ENCODE measurements at regions not wholly inside any gene's neighbourhood (a gene's known extent, or its start where the extent isn't known, plus 50 kb on each side); places are given as distances from the start of the nearest gene placed in this dataset.
A peak's percentile ranks its signal among the peaks of the same experiment; 100 is the strongest.

- Histone ChIP-seq H3K4me3 (replicated peaks in 1 of 3) (no peak overlapping the region), H3K27me3 (no peaks in the 10 kb centered on the region), H3K9me3 (no peaks in the 10 kb centered on the region), H3K4me1 (peaks cover 0 to 5% of the 10 kb centered on the region in 2 donors), H3K36me3 (no peaks in the 10 kb centered on the region), H3K27ac (no peak overlapping the region)
- peak; percentile 10 to 31 for DNase-seq
- 37 to 44% methylated on average over 5 of the region's 5 CpGs for WGBS, 2 donors
- TF ChIP-seq POLR2A (IDR thresholded peaks at IDR 0.05) (no peak), CTCF (IDR thresholded peaks at IDR 0.05) (no peak)
- intact Hi-C loops (cut with DNase I): no loop called here
These were observed 408.2 kb upstream of the CCDC196 start for GRCh38 chr14:66078006-66078405.

DNA sequence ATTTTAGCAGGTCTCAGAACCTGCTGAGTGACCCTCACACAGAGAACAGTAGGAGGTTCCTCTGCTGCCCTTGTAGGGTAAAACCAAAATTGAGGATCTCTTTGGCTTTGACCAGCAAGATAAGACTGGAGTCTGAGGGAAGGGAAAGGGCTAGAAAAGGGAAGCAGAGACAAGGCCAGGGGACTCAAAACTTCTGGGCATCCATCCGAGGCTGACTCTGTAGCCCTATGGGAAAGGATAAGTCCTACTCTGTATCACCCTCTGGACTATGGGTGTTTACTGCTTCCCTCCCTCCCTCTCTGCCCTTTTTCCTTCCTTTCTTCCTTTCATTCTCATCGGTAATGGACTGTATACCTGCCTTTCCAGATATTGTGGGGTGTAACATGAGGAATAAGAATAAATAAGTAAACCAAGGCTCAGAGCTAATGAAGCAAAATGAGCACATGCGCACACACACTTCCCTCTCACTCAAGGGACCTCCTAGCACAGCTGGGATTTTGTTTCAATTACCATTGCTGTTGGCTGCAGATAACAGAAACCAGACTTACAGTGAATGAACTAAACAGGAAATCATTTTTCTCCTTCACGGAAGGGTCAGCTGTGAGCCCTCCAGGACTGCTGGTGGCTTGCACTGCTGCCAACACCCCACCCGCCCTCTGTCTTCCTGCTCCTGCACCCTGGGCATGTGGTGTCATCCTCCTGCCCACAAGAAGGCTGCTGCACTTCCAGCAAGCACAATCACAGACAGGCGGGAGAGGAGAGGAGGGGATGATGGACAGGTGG, 404.4 kb upstream of the CCDC196 start:
- TF ChIP-seq POLR2A (IDR thresholded peaks at IDR 0.05) (no peak), CTCF (IDR thresholded peaks at IDR 0.05) (no peak)
- WGBS, 2 donors: 59 to 67% methylated on average over 4 to 6 of the region's 6 CpGs
- no peak for DNase-seq
- H3K4me3 ChIP-seq (replicated peaks in 1 of 3): no peak overlapping the region
- H3K27ac ChIP-seq: no peak overlapping the region
- no peaks in the 10 kb centered on the region for H3K27me3 ChIP-seq
- peaks cover 0 to 5% of the 10 kb centered on the region in 2 donors for H3K4me1 ChIP-seq
- no peaks in the 10 kb centered on the region for H3K36me3 ChIP-seq
- no peaks in the 10 kb centered on the region for H3K9me3 ChIP-seq
- intact Hi-C loops (cut with DNase I): no loop called here

- H3K4me1 ChIP-seq: no peaks in the 10 kb centered on the region
These were observed 400.9 kb upstream of the CCDC196 start for GRCh38 chr14:66085224-66085623.

GRCh38 chr14:66085665-66086064, 400.5 kb upstream of the CCDC196 start:
- 85 to 89% methylated on average over 8 of the region's 8 CpGs for WGBS, 2 donors
- H3K4me1 ChIP-seq: no peaks in the 10 kb centered on the region
- DNase-seq: no peak
- H3K36me3 ChIP-seq: no peaks in the 10 kb centered on the region
- H3K27ac ChIP-seq: no peak overlapping the region
- no peaks in the 10 kb centered on the region for H3K9me3 ChIP-seq
- no peaks in the 10 kb centered on the region for H3K27me3 ChIP-seq
- H3K4me3 ChIP-seq (replicated peaks in 1 of 3): no peak overlapping the region
- TF ChIP-seq CTCF (IDR thresholded peaks at IDR 0.05) (no peak), POLR2A (IDR thresholded peaks at IDR 0.05) (no peak)
- intact Hi-C loops (cut with DNase I): no loop called here

More at GRCh38 chr14:66085224-66085623, 400.9 kb upstream of the CCDC196 start:
- intact Hi-C loops (cut with DNase I): no loop called here
- 82 to 90% methylated on average over 4 of the region's 4 CpGs for WGBS, 2 donors
- Histone ChIP-seq H3K36me3 (no peaks in the 10 kb centered on the region), H3K4me3 (replicated peaks in 1 of 3) (no peak overlapping the region), H3K9me3 (no peaks in the 10 kb centered on the region), H3K27ac (no peak overlapping the region), H3K27me3 (no peaks in the 10 kb centered on the region)
- no peak for TF ChIP-seq CTCF (IDR thresholded peaks at IDR 0.05)
- TF ChIP-seq POLR2A (IDR thresholded peaks at IDR 0.05): no peak
- DNase-seq: no peak

GRCh38 chr14:66087231-66087630, 398.9 kb upstream of the CCDC196 start:
- no peaks in the 10 kb centered on the region for H3K4me1 ChIP-seq
- no peak for DNase-seq
- intact Hi-C loops (cut with DNase I): no loop called here
- no peak overlapping the region for H3K4me3 ChIP-seq (replicated peaks in 1 of 3)
- WGBS, 2 donors: 66 to 69% methylated on average over 4 of the region's 4 CpGs
- H3K36me3 ChIP-seq: no peaks in the 10 kb centered on the region
- H3K27me3 ChIP-seq: no peaks in the 10 kb centered on the region
- no peak overlapping the region for H3K27ac ChIP-seq
- TF ChIP-seq CTCF (IDR thresholded peaks at IDR 0.05) (no peak), POLR2A (IDR thresholded peaks at IDR 0.05) (no peak)
- no peaks in the 10 kb centered on the region for H3K9me3 ChIP-seq

All from thyroid gland (tissue), 4 donors.